Spleen (tissue), 11 donors: ENCODE measurements at regions not wholly inside any gene's neighbourhood (a gene's known extent, or its start where the extent isn't known, plus 50 kb on each side); places are given as distances from the start of the nearest gene placed in this dataset.

Source experiments
- DNase-seq: peaks from one replicate; pipeline ENCODE4 v3.0.0-alpha.2; 2020
- H3K27ac ChIP-seq, 8 donors: fragments of 200-600 bp; sonication (generic) in 7 of 8; 1 replicate in 4 of 8; 2 replicates in 4 of 8; pipeline versions ENCODE4 v1.5.0 to v1.8.0; 2016 to 2021; ENCODE audit warnings: inconsistent platforms in 4 of 8, mild to moderate bottlenecking in 4 of 8, moderate library complexity in 1 of 8
- H3K27me3 ChIP-seq, 7 donors: fragments of 200-600 bp; sonication (generic) in 6 of 7; replicated peaks in 1 of 7; 1 replicate in 4 of 7; 2 replicates in 3 of 7; pipeline versions ENCODE4 v1.5.0 to v1.8.0; 2016 to 2021; ENCODE audit warnings: inconsistent platforms in 3 of 7, mild to moderate bottlenecking in 1 of 7
- H3K36me3 ChIP-seq, 6 donors: fragments of 200-600 bp; sonication (generic) in 5 of 6; 1 replicate in 4 of 6; 2 replicates in 2 of 6; pipeline versions ENCODE4 v1.5.0 to v1.8.0; 2016 to 2021; ENCODE audit warnings: inconsistent platforms in 2 of 6
- H3K4me1 ChIP-seq, 6 donors: fragments of 200-600 bp; sonication (generic) in 5 of 6; 1 replicate in 3 of 6; 2 replicates in 3 of 6; pipeline versions ENCODE4 v1.5.0 to v1.8.0; 2016 to 2021; ENCODE audit warnings: inconsistent platforms in 3 of 6
- H3K4me3 ChIP-seq, 8 donors: fragments of 200-600 bp; sonication (generic) in 7 of 8; 1 replicate in 4 of 8; 2 replicates in 4 of 8; pipeline versions ENCODE4 v1.5.0 to v1.8.0; 2016 to 2021; ENCODE audit warnings: inconsistent platforms in 4 of 8, mild to moderate bottlenecking in 4 of 8, moderate library complexity in 2 of 8
- H3K9me3 ChIP-seq, 8 donors: fragments of 200-600 bp; sonication (generic) in 7 of 8; 1 replicate in 4 of 8; 2 replicates in 4 of 8; pipeline versions ENCODE4 v1.5.0 to v1.8.0; 2016 to 2021; ENCODE audit warnings: inconsistent platforms in 4 of 8
- POLR2A ChIP-seq, 3 donors: fragments of 450-650 bp; IDR thresholded peaks; one replicate each; pipeline ENCODE4 v1.5.1; 2017; ENCODE audit warnings: antibody characterized with exemption in 3 of 3, mild to moderate bottlenecking in 1 of 3
- POLR2AphosphoS5 ChIP-seq, 3 donors: sonication (generic); formaldehyde crosslinking; IDR thresholded peaks; one replicate each; pipeline ENCODE4 v1.5.1; 2017; ENCODE audit warnings: antibody characterized with exemption in 3 of 3
- WGBS, 5 donors: extraction: QIAGEN DNeasy Blood & Tissue Kit in 3 of 5; methylation state at CpG; one replicate each; pipeline versions ENCODE4 v1.1.5 to v1.1.7; 2013 to 2018; 5-methylcytosine and 5-hydroxymethylcytosine counted together
- intact Hi-C: fragments of 100-400 bp; cut with DNase I; formaldehyde crosslinking; loops from one replicate; pipeline ENCODE4 v1.15.0; 2023; ENCODE audit warnings: low total_unique reads
- TF ChIP-seq, protein P1 (sequence below), 11 experiments: fragments of 200-600 bp in 7 of 11; fragments of 450-650 bp in 4 of 11; sonication (generic) in 4 of 11; IDR thresholded peaks in 8 of 11; conservative IDR thresholded peaks in 3 of 11; 1 replicate in 7 of 11; 2 replicates in 4 of 11; pipeline versions ENCODE4 v1.4.0 to v1.8.0; 2016 to 2021; ENCODE audit warnings: antibody characterized with exemption in 11 of 11, inconsistent platforms in 4 of 11, mild to moderate bottlenecking in 1 of 11
- donor health status: healthy with polysubstance abuse.
- donor health status: DM: no; HTN: no; CAD: no; lungs with moderate emphysema.
- donor health status: DM: no; HTN: no; CAD: no.
- donor health status: Bipolar disorder and iron deficiency.
- donor health status: healthy.
- donor health status: DM: no; HTN: no; CAD: no.
- donor health status: DM: yes; HTN: yes; CAD: no.

DNA sequence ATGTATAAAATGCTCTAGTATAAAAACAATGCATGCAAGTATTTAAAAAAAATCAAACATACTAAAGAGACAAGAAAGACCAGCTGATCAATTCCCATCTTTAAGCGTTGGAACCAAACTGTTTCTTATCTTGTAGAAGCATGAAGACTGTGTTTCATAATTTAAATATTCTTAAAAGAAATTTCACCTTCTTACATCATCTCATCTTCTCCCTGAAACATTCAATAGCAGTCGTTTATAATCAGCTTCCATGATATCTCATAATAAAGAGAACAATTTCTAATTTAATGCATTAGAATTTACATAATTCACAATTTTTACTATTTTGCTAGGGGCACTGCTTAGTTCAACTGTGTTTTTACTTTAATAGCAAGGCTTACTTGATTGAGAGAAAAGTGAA, 468.1 kb upstream of the MARCKS start:
- no peaks in the 10 kb centered on the region for H3K9me3 ChIP-seq
- no peak overlapping the region for H3K4me3 ChIP-seq
- no peaks in the 10 kb centered on the region for H3K36me3 ChIP-seq
- WGBS, 5 donors: 80 to 89% (median 87%) methylated on average over 2 of the region's 2 CpGs
- intact Hi-C loops: no loop called here
- peaks cover 0 to 5% (median 0%) of the 10 kb centered on the region in 6 donors for H3K4me1 ChIP-seq
- H3K27me3 ChIP-seq: no peaks in the 10 kb centered on the region
- no peak overlapping the region for H3K27ac ChIP-seq
- DNase-seq: no peak
- no peak for TF ChIP-seq POLR2AphosphoS5 (IDR thresholded peaks at IDR 0.05)
- no peak for TF ChIP-seq POLR2A (IDR thresholded peaks at IDR 0.05)
- TF ChIP-seq, protein P1, sequence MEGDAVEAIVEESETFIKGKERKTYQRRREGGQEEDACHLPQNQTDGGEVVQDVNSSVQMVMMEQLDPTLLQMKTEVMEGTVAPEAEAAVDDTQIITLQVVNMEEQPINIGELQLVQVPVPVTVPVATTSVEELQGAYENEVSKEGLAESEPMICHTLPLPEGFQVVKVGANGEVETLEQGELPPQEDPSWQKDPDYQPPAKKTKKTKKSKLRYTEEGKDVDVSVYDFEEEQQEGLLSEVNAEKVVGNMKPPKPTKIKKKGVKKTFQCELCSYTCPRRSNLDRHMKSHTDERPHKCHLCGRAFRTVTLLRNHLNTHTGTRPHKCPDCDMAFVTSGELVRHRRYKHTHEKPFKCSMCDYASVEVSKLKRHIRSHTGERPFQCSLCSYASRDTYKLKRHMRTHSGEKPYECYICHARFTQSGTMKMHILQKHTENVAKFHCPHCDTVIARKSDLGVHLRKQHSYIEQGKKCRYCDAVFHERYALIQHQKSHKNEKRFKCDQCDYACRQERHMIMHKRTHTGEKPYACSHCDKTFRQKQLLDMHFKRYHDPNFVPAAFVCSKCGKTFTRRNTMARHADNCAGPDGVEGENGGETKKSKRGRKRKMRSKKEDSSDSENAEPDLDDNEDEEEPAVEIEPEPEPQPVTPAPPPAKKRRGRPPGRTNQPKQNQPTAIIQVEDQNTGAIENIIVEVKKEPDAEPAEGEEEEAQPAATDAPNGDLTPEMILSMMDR (IDR thresholded peaks at IDR 0.05 in 8 of 11, conservative IDR thresholded peaks at IDR 0.05 in 3 of 11): no peak

DNA sequence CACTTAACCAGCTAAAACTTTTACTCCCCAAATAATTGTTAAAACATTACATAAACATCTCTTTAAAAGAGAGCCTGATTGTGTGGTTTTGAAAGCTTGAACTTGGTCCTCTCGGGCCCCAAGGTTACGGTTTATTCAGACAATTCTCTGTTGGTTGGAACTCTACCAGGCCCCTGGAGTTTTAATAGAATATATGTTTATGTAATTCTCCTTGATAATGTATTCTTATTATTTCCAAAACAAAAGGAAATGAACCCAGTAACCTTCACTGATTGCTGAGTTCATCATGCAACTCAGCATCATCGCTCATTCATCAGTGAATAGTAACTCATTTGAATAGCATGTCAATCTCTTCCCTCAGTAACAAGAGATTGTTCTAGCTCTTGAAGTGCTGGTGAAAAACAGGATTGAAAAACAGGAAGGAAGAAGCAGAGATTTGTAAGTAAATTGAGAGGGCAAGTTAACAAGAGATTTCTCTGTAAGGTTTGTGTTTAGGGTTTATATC, 464.5 kb upstream of the MARCKS start:
- peak overlapping the region in 1 of 8 donors; percentile 7 for H3K27ac ChIP-seq
- no peaks in the 10 kb centered on the region for H3K27me3 ChIP-seq
- H3K4me1 ChIP-seq: peaks cover 0 to 12% (median 1%) of the 10 kb centered on the region in 6 donors
- TF ChIP-seq POLR2AphosphoS5 (IDR thresholded peaks at IDR 0.05) (no peak), POLR2A (IDR thresholded peaks at IDR 0.05) (no peak)
- TF ChIP-seq, protein P1 (IDR thresholded peaks at IDR 0.05 in 8 of 11, conservative IDR thresholded peaks at IDR 0.05 in 3 of 11): no peak
- no peak overlapping the region for H3K4me3 ChIP-seq
- H3K9me3 ChIP-seq: no peaks in the 10 kb centered on the region
- intact Hi-C loops: no loop called here
- H3K36me3 ChIP-seq: no peaks in the 10 kb centered on the region
- 62 to 73% (median 68%) methylated on average over 3 of the region's 3 CpGs for WGBS, 5 donors
- no peak for DNase-seq

DNA sequence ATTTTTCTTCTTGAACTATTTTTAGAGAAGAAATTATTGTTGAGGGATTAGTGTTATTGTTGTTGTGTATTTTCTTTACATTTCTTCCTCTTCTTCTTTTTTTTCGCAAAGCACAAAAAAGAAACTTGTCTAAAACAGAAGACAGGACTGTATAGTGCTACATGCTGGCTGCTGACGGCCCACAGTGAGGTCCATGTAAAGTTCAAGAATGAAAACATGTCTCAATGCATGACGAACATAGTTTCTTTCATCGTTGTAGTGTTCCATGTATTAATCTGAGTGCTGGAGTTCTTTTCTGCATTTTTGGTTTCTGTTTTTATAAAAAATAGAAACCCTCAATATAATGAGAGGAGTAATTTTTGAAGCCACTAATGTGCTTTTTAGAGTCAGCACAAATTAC, 462.9 kb upstream of the MARCKS start:
- Histone ChIP-seq H3K4me1 (peaks cover 0 to 12% (median 1%) of the 10 kb centered on the region in 6 donors), H3K27ac (no peak overlapping the region), H3K36me3 (no peaks in the 10 kb centered on the region), H3K27me3 (no peaks in the 10 kb centered on the region), H3K9me3 (no peaks in the 10 kb centered on the region), H3K4me3 (no peak overlapping the region)
- TF ChIP-seq, protein P1 (IDR thresholded peaks at IDR 0.05 in 8 of 11, conservative IDR thresholded peaks at IDR 0.05 in 3 of 11): no peak
- TF ChIP-seq POLR2A (IDR thresholded peaks at IDR 0.05) (no peak), POLR2AphosphoS5 (IDR thresholded peaks at IDR 0.05) (no peak)
- 85 to 92% (median 87%) methylated on average over 4 of the region's 4 CpGs for WGBS, 5 donors
- no peak for DNase-seq
- intact Hi-C loops: no loop called here

DNA sequence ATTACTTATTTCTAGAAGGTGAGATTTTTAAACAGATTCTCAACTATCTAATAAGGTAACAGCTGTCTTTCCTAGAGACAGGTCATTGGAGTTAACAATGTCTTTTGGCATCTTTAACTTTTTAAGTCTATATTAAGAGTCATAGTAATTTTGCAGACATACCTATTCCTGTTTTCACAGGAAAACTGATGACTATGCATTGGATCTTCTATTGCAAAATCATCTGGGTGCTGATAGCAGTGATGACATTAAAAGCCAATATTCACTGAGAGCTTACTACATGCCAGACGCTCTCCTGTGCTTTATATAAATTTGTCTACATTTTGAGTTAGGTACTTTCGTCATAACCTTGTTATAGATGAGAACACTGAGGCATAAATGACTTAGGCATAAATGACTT, 462.4 kb upstream of the MARCKS start:
- 89 to 98% (median 90%) methylated on average over 2 of the region's 2 CpGs for WGBS, 5 donors
- no peak overlapping the region for H3K4me3 ChIP-seq
- no peak overlapping the region for H3K27ac ChIP-seq
- peaks cover 0 to 12% (median 0%) of the 10 kb centered on the region in 6 donors for H3K4me1 ChIP-seq
- no peaks in the 10 kb centered on the region for H3K36me3 ChIP-seq
- H3K9me3 ChIP-seq: no peaks in the 10 kb centered on the region
- H3K27me3 ChIP-seq: no peaks in the 10 kb centered on the region
- no peak for DNase-seq
- TF ChIP-seq POLR2A (IDR thresholded peaks at IDR 0.05) (no peak), POLR2AphosphoS5 (IDR thresholded peaks at IDR 0.05) (no peak)
- TF ChIP-seq, protein P1 (IDR thresholded peaks at IDR 0.05 in 8 of 11, conservative IDR thresholded peaks at IDR 0.05 in 3 of 11): no peak
- intact Hi-C loops: no loop called here
